GM19035 (cell line): ENCODE measurements at regions not wholly inside any gene's neighbourhood (a gene's known extent, or its start where the extent isn't known, plus 50 kb on each side); places are given as distances from the start of the nearest gene placed in this dataset.

Experiments used
- ATAC-seq: cut with Tn5 transposase; IDR thresholded peaks from one replicate; pipeline ENCODE4 v1.9.1; 2021; ENCODE audit not compliant: unreplicated experiment

GRCh38 chr4:61067381-61067780, 132.7 kb upstream of the ADGRL3 start:
- no peak for ATAC-seq

DNA sequence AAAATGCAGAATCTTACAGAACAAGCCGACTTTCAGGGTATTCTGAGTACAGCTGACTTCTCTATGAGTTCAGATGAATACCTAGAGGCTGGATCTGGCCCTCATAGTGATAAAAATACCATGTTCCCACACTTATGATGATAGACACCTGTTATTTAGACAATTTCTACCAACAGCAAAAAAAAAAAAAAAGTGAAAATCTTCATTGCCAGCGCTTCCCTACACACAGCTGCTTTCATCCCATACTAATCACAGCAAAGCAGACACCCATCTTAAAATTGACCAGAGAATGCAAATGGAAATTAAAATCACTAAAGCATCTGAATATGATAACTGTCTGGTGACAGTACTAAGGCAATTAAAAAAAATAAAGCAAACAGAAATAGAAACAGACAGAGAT, 132.1 kb upstream of the ADGRL3 start:
- no peak for ATAC-seq

DNA sequence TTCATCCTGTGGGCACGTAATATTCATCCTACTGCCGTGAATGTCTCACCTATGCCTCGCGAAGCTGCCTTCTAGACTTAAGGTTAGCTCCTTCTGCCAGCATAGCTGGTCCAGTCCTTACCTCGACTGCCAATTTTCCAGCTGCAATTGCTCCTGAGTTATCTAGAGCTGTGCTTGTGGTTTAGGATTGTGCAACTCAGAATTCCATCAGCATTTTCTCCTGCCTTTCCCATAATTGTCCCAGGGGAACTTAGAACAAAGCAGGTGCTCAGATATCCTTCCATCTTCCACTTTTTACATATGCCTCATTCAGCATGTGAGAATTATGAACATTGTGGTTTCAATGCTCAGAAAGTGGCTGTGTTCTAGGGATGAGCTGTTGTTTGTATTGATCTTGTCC, 131.4 kb upstream of the ADGRL3 start:
- ATAC-seq: no peak

DNA sequence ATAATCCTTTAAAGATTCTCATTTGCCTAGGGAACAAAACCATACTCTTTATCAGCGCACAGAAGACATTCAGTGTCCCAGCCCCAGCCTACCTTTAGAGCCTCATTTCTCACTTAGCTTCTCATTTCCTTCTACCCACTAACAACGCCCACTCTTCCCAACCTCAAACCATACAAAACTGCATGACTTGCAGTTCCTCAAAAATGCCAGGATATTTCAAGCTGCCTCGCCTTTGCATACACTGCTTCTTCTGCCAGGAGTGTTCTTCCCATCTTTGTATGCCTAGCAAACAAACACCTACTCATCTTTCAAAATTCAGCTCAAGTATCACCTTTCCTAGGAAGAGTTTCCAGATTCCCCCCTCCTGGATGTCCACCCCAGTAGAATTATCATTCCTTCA, 129.9 kb upstream of the ADGRL3 start:
- ATAC-seq: no peak

DNA sequence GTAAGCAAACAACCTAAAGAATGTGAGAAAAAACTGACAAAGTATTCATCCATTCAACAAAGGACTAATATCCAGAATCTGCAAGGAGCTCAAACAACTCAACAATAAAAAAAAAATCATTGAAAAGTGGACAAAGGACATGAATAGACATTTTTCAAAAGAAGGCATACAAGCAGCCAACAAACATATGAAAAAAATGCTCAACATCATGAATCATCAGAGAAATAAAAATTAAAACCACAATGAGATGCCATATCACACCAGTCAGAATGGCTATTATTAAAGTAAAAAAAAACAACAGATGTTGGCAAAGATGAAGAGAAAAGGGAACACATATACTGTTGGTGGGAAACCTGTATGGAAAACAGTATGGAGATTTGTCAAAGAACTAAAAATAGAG, 120.7 kb upstream of the ADGRL3 start:
- ATAC-seq: no peak

DNA sequence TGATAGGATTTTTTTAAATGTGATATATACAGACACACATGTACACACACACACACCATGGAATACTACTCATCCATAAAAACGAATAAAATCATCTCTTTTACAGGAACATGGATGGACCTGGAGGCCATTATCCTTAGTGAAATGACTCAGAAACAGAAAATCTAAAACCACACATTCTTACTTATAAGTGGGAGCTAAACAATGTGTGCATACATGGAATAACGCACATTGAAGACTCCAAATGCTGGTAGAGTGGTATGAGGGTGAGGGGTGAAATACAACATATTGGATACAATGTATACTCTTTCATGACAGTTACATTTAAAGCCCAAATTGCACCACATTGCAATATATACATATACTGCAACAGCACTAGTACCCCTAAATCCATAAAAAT, 120.2 kb upstream of the ADGRL3 start:
- no peak for ATAC-seq

- ATAC-seq: no peak
Measured at GRCh38 chr4:61085534-61085933, 114.6 kb upstream of the ADGRL3 start.

GRCh38 chr4:61086357-61086756, 113.8 kb upstream of the ADGRL3 start:
- ATAC-seq: no peak

- no peak for ATAC-seq
Measured at GRCh38 chr4:61086979-61087378, 113.1 kb upstream of the ADGRL3 start.

DNA sequence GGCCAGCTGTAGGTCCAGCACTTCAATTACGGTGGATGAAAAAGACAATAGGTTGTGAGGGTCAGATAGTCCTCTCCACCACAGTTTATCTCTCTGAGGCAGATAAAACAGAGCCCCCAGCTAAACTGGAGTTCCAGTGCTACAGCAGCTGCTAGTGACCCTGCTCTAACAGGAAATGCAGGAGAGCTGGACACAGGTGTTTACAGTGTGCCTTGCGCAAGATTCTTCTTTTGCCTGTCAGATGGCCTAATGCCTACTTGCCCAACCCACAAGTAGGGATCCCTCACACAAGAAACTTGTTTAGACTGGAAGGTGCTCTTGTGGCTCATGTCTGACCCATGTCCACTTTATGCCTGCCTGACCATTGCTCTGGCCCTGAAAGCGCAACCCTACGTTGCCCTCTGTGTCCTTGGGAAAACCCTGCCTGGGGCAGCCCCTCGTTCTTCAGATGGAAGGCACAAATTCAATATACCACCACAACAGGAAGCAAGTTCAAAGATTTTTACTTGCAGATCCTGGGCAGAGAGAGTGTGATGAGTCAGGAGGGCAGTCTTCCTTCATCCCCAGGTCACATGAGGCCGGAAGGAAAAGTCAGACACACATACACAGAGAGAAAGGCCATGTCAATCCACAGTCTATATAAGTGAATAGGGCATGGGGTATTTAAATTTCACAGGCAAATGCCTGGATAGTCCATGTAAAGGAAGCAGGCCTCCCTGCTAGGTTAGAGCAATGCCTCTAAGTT, 105.1 kb upstream of the ADGRL3 start:
- ATAC-seq: no peak

- no peak for ATAC-seq
Measured at GRCh38 chr4:61128682-61129081, 71.4 kb upstream of the ADGRL3 start.

GRCh38 chr4:61129971-61130370, 70.2 kb upstream of the ADGRL3 start:
- no peak for ATAC-seq

DNA sequence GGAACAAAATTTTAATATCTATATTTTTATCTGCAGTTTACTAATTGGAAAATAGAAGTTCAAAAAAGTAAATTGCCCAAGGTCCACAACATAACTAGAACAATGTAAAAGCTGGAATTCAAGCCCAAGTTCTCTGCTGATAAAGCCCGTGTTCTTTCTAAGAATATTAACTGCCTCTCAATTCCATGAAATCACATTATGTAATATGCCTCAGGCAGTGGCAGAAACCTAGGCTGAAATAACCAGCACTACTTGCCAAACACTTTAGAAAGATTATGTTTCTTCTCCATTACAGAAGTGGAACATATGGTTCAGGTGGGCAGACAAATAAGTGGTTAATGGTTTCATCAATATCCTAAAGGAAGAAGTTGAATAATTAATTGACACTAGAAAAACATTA, 56.7 kb upstream of the ADGRL3 start:
- ATAC-seq: no peak

DNA sequence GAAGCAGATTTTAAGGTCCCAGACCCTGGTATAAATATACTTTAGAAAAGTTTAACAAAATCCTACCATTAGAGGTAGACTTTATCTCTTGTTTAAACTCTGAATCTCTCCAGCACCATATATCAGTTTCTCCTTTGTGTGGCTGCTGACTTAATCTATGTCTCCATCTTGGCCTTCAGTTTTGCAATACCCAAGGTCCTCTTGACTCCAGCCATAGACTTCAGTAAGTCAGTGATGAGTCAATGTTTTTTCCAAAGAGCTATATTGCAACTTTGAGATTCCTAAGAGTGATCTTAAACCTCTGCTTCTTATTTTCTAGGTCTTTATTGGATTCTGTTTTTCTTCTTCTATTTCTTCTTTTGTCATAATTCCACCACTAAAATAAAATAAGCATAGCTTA, 50.8 kb upstream of the ADGRL3 start:
- no peak for ATAC-seq
